ENCODE measurements at regions not wholly inside any gene's neighbourhood (a gene's known extent, or its start where the extent isn't known, plus 50 kb on each side); places are given as distances from the start of the nearest gene placed in this dataset.

- no peak for TF ChIP-seq CTCF (conservative IDR thresholded peaks at IDR 0.05)
- DNase-seq: no peak
- no peak overlapping the region for H3K4me3 Mint-ChIP-seq
Observed at GRCh38 chr4:100688368-100688767, 170.5 kb upstream of the EMCN start.

GRCh38 chr4:100682477-100683218 lies 164.8 kb upstream of the EMCN start:
- no peak overlapping the region for H3K4me3 Mint-ChIP-seq
- H3K4me1 ChIP-seq (ENCODE audit: control insufficient read depth, insufficient read depth, low read length): no peaks in the 10 kb centered on the region
- no peaks in the 10 kb centered on the region for H3K4me1 Mint-ChIP-seq
- H3K4me3 ChIP-seq (ENCODE audit: low read length): no peak overlapping the region
- H3K9me3 Mint-ChIP-seq: no peaks in the 10 kb centered on the region
- no peaks in the 10 kb centered on the region for H3K27me3 Mint-ChIP-seq (ENCODE audit: insufficient read depth)
- no peak overlapping the region for H3K9ac ChIP-seq (ENCODE audit: extremely low read depth, low read length, poor library complexity, severe bottlenecking)
- no peaks in the 10 kb centered on the region for H3K36me3 Mint-ChIP-seq (ENCODE audit: low read depth)
- peaks cover 4% of the 10 kb centered on the region for H3K9me3 ChIP-seq (ENCODE audit: control insufficient read depth, low read length)
- peak; percentile 31 for TF ChIP-seq CTCF (conservative IDR thresholded peaks at IDR 0.05)
- 89 to 93% methylated on average over 5 to 12 of the region's 12 CpGs for WGBS, 2 experiments (ENCODE audit: insufficient coverage in 1 of 2, insufficient read length in 1 of 2)
- H3K27ac ChIP-seq (ENCODE audit: low read depth, low read length): no peak overlapping the region
- no peaks in the 10 kb centered on the region for H3K36me3 ChIP-seq (ENCODE audit: control insufficient read depth, insufficient read depth, low read length)
- no peaks in the 10 kb centered on the region for H3K27me3 ChIP-seq (ENCODE audit: control insufficient read depth, insufficient read depth, low read length, poor library complexity, severe bottlenecking)
- no peak overlapping the region for H3K27ac Mint-ChIP-seq
- DNase-seq: no peak

More at GRCh38 chr4:100688368-100688767, 170.5 kb upstream of the EMCN start:
- no peaks in the 10 kb centered on the region for H3K36me3 Mint-ChIP-seq (ENCODE audit: low read depth)
- WGBS, 2 experiments (ENCODE audit: insufficient coverage in 1 of 2, insufficient read length in 1 of 2): 100% methylated on average over 1 of the region's 2 CpGs; no CpG with 5 or more reads in 1 of the 2 experiments
- H3K4me1 ChIP-seq (ENCODE audit: control insufficient read depth, insufficient read depth, low read length): no peaks in the 10 kb centered on the region
- no peak overlapping the region for H3K4me3 ChIP-seq (ENCODE audit: low read length)
- no peak overlapping the region for H3K27ac ChIP-seq (ENCODE audit: low read depth, low read length)
- no peaks in the 10 kb centered on the region for H3K4me1 Mint-ChIP-seq
- H3K27me3 Mint-ChIP-seq (ENCODE audit: insufficient read depth): no peaks in the 10 kb centered on the region
- H3K27ac Mint-ChIP-seq: no peak overlapping the region
- peaks cover 4% of the 10 kb centered on the region for H3K9me3 ChIP-seq (ENCODE audit: control insufficient read depth, low read length)
- no peaks in the 10 kb centered on the region for H3K27me3 ChIP-seq (ENCODE audit: control insufficient read depth, insufficient read depth, low read length, poor library complexity, severe bottlenecking)
- no peaks in the 10 kb centered on the region for H3K36me3 ChIP-seq (ENCODE audit: control insufficient read depth, insufficient read depth, low read length)
- no peak overlapping the region for H3K9ac ChIP-seq (ENCODE audit: extremely low read depth, low read length, poor library complexity, severe bottlenecking)
- no peaks in the 10 kb centered on the region for H3K9me3 Mint-ChIP-seq

GRCh38 chr4:100681289-100681688 lies 163.5 kb upstream of the EMCN start:
- no peaks in the 10 kb centered on the region for H3K36me3 ChIP-seq (ENCODE audit: control insufficient read depth, insufficient read depth, low read length)
- H3K4me1 Mint-ChIP-seq: no peaks in the 10 kb centered on the region
- H3K4me3 ChIP-seq (ENCODE audit: low read length): no peak overlapping the region
- peaks cover 4% of the 10 kb centered on the region for H3K9me3 ChIP-seq (ENCODE audit: control insufficient read depth, low read length)
- no peak for TF ChIP-seq CTCF (conservative IDR thresholded peaks at IDR 0.05)
- H3K27ac ChIP-seq (ENCODE audit: low read depth, low read length): no peak overlapping the region
- DNase-seq: no peak
- H3K27me3 Mint-ChIP-seq (ENCODE audit: insufficient read depth): no peaks in the 10 kb centered on the region
- no peaks in the 10 kb centered on the region for H3K4me1 ChIP-seq (ENCODE audit: control insufficient read depth, insufficient read depth, low read length)
- no peaks in the 10 kb centered on the region for H3K27me3 ChIP-seq (ENCODE audit: control insufficient read depth, insufficient read depth, low read length, poor library complexity, severe bottlenecking)
- H3K9ac ChIP-seq (ENCODE audit: extremely low read depth, low read length, poor library complexity, severe bottlenecking): no peak overlapping the region
- H3K27ac Mint-ChIP-seq: no peak overlapping the region
- no peaks in the 10 kb centered on the region for H3K9me3 Mint-ChIP-seq
- no peak overlapping the region for H3K4me3 Mint-ChIP-seq
- no peaks in the 10 kb centered on the region for H3K36me3 Mint-ChIP-seq (ENCODE audit: low read depth)
- 86 to 99% methylated on average over 1 to 3 of the region's 3 CpGs for WGBS, 2 experiments (ENCODE audit: insufficient coverage in 1 of 2, insufficient read length in 1 of 2)

Measured in endodermal cell (in vitro differentiated cells).